ENCODE measurements at regions not wholly inside any gene's neighbourhood (a gene's known extent, or its start where the extent isn't known, plus 50 kb on each side); places are given as distances from the start of the nearest gene placed in this dataset.

GRCh38 chr6:114712129-114712662 is 369.4 kb upstream of the HS3ST5 start:
- no peak overlapping the region for H3K4me3 ChIP-seq (replicated peaks; ENCODE audit: low read depth, low read length)
- no peak for DNase-seq (ENCODE audit: low read depth)
- no peak for TF ChIP-seq CTCF (IDR thresholded peaks at IDR 0.05; ENCODE audit: low read length, missing control alignments)

- TF ChIP-seq CTCF (IDR thresholded peaks at IDR 0.05; ENCODE audit: low read length, missing control alignments): no peak
- DNase-seq (ENCODE audit: low read depth): no peak
- no peak overlapping the region for H3K4me3 ChIP-seq (replicated peaks; ENCODE audit: low read depth, low read length)
Measured at GRCh38 chr6:114707081-114707620, 364.3 kb upstream of the HS3ST5 start.

GRCh38 chr6:114690625-114691024 is 347.8 kb upstream of the HS3ST5 start:
- TF ChIP-seq CTCF (IDR thresholded peaks at IDR 0.05; ENCODE audit: low read length, missing control alignments): no peak
- DNase-seq (ENCODE audit: low read depth): no peak
- no peak overlapping the region for H3K4me3 ChIP-seq (replicated peaks; ENCODE audit: low read depth, low read length)

- DNase-seq (ENCODE audit: low read depth): no peak
- TF ChIP-seq CTCF (IDR thresholded peaks at IDR 0.05; ENCODE audit: low read length, missing control alignments): no peak
- no peak overlapping the region for H3K4me3 ChIP-seq (replicated peaks; ENCODE audit: low read depth, low read length)
Measured at GRCh38 chr6:114659513-114659912, 316.7 kb upstream of the HS3ST5 start.

- TF ChIP-seq CTCF (IDR thresholded peaks at IDR 0.05; ENCODE audit: low read length, missing control alignments): no peak
- no peak overlapping the region for H3K4me3 ChIP-seq (replicated peaks; ENCODE audit: low read depth, low read length)
- DNase-seq (ENCODE audit: low read depth): no peak
Measured at GRCh38 chr6:114651611-114652010, 308.8 kb upstream of the HS3ST5 start.

GRCh38 chr6:114650891-114651290 is 308.1 kb upstream of the HS3ST5 start:
- DNase-seq (ENCODE audit: low read depth): no peak
- no peak overlapping the region for H3K4me3 ChIP-seq (replicated peaks; ENCODE audit: low read depth, low read length)
- TF ChIP-seq CTCF (IDR thresholded peaks at IDR 0.05; ENCODE audit: low read length, missing control alignments): no peak

- TF ChIP-seq CTCF (IDR thresholded peaks at IDR 0.05; ENCODE audit: low read length, missing control alignments): no peak
- no peak overlapping the region for H3K4me3 ChIP-seq (replicated peaks; ENCODE audit: low read depth, low read length)
- DNase-seq (ENCODE audit: low read depth): no peak
Measured at GRCh38 chr6:114649298-114649697, 306.5 kb upstream of the HS3ST5 start.
